GM21447 (cell line): ENCODE measurements at regions not wholly inside any gene's neighbourhood (a gene's known extent, or its start where the extent isn't known, plus 50 kb on each side); places are given as distances from the start of the nearest gene placed in this dataset.

ENCODE experiments used
- ATAC-seq: cut with Tn5 transposase; IDR thresholded peaks from one replicate; pipeline ENCODE4 v1.9.1; 2021; ENCODE audit not compliant: unreplicated experiment

DNA sequence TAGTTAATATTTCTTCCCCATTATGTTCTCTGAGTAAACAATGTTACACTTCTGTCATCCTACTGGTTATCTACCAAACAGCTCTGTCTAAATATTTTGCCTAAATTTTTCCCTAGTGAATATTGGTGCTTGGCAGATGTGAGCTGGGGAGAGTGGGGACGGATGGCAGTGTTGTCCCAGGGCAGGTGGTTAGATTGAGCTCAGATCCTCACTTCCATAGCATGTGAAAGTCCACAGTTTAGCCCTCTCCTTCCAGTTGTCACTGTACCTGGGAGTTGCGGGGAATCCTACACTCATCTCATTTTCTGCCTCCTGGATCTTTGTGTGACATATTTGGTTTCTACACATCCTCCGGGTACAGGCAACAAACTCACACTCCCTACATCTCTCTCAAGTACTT lies 484.9 kb downstream of the EPM2A start:
- ATAC-seq = no peak

GRCh38 chr6:145252737-145253136 lies 482.6 kb downstream of the EPM2A start:
- ATAC-seq = no peak

DNA sequence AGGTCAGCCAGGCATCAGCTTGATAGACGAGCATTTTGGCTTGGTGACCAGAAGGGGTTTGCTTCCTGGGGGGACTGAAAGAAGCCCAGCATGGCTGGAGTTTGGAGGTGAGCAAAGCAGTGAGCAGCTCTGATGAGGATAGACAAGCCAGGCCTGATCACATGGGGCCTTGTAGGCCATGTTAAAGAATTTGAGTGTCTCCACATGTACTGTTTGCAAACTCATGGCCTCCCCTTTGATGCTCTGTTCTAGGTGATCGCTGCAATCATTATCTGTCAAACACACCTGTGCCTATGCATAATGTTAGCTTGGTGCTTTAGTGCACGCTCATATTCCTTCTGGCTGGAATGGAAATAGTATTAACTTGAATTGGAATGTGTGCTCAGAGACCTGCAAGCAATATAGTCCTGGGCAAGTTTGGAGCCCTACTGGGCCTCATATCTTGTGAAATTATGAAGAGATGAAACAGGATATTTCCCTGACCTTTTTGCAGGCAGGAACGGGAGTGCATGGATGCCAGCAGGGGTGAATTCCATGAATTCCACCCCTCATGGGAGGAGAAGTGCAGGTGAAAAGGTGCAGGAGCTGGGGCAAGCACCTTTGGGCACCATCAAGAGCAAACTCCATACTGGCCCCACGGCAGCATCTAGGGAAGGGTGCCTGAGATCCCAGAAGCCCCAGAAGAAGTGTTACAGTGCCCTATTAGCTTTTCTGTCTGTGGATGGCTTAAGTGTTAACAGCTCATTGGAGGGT lies 480.5 kb downstream of the EPM2A start:
- ATAC-seq = no peak

GRCh38 chr6:145257704-145258103 lies 477.6 kb downstream of the EPM2A start:
- ATAC-seq = no peak

- no peak for ATAC-seq
Measured at GRCh38 chr6:145258122-145258521, 477.2 kb downstream of the EPM2A start.

GRCh38 chr6:145260484-145261175 lies 474.7 kb downstream of the EPM2A start:
- no peak for ATAC-seq

GRCh38 chr6:145261758-145262157 lies 473.6 kb downstream of the EPM2A start:
- ATAC-seq = no peak

DNA sequence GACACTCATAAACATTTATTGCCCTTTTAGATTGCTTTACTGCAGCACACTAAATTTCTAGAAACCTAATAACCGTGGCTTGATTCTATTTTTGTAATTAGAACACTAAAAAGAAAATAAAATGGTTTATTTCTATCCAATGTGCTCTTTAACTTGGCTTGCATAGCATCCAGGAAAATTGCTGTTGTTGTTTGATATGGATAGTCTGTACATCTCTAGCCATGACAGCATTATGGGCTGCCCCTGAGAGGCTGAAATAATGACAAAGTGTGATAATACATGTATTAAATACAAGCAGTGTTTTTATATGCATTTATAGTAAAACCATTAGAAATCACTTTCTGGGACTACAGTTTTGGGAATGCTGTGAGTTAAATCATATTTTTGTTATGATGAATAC lies 472.5 kb downstream of the EPM2A start:
- no peak for ATAC-seq

GRCh38 chr6:145263778-145264211 lies 471.5 kb downstream of the EPM2A start:
- ATAC-seq = no peak

GRCh38 chr6:145266432-145267075 lies 468.8 kb downstream of the EPM2A start:
- ATAC-seq = no peak

GRCh38 chr6:145267076-145267867 lies 468.0 kb downstream of the EPM2A start:
- ATAC-seq = no peak

DNA sequence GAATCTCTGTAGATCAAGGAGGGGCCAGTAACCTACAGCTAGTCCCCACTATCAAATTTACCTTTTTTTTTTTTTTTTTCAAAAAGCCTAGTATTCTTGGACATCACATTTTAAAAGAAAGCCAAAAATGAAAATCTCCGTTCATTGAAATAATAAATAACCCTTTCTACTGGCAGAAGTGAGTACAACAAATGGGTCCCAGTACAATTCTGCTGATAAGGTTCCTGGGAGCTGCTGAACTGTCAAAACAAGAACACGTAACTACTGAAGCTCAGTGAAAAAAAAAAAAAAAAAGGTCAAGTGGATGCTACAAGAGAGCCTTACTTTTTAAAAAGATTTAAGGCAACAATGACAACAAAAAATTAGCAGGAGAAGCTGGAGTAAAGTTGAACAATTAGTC lies 464.9 kb downstream of the EPM2A start:
- ATAC-seq = no peak

DNA sequence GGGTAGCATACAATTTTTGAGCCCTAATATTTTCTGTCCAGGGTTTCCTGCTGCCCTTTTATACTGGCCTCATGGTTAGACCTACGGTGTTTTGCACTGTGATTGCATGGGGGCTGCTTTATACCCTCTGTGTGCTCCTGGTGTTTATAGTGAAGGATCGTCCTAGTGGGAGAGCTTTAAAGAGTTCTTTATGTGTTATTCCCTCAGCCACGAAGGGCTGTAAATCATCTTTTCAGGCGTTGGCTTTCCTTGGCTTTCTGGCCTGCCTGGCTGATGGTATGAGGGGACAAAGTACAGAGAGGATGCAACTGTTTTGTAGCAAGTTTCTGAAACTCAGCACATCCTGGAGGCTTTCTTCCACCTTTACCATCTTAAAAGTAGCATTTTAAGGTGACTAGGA lies 464.3 kb downstream of the EPM2A start:
- no peak for ATAC-seq

DNA sequence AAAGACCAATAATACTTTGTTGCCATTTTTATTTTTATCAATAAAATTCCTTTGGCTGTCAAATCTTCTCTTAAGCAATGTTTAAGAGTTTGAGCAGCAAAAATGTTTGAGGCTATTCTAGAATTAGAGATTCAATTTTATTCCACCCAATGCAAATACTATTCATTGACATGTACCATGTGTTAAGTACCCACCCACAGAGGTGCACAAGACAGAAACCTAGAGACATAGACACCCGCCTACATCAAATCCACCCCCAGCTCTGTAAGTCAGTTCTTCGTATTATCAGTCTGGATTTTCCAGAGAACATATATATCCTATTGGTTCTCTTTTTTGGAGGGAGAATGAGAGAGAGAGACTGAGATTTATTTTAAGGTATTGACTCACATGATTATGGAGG lies 463.7 kb downstream of the EPM2A start:
- no peak for ATAC-seq

- no peak for ATAC-seq
Measured at GRCh38 chr6:145272246-145272645, 463.1 kb downstream of the EPM2A start.

DNA sequence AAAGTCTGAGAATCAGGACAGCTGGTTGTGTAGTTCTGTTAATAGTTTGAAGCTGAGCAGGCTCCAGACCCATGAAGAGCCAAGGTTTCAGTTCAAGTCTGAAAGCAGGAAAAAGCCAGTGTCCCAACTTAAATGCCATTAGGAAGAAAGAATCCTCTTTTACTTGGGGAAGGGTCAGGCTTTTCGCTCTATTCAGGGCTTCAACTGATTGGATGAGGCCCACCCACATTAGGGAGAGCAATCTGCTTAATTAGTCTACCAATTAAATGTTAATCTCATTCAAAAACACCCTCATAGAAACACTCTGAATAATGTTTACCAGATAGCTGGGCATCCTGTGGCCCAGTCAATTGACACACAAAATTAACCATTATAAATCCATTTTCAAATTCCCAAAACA lies 462.2 kb downstream of the EPM2A start:
- ATAC-seq = no peak

DNA sequence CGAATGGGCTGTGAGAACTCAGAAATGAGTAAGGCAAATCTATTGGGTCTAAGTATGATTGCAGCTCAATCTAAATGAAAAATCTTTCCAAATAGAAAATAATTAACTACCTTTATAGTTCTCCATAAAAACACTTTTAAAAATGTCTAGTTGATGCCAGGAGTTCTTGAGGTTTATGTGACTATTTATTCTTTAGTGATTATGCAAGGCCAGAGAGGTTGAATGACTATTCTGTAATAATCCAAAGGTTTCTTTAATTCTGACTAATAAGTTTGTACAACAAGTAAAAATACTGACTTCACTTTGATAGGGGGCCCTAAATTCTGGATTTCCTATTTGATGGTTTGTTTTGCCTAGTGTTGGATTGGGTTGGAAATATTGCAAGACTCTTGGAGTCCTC lies 461.2 kb downstream of the EPM2A start:
- ATAC-seq = no peak

- no peak for ATAC-seq
Measured at GRCh38 chr6:145275019-145275418, 460.3 kb downstream of the EPM2A start.

DNA sequence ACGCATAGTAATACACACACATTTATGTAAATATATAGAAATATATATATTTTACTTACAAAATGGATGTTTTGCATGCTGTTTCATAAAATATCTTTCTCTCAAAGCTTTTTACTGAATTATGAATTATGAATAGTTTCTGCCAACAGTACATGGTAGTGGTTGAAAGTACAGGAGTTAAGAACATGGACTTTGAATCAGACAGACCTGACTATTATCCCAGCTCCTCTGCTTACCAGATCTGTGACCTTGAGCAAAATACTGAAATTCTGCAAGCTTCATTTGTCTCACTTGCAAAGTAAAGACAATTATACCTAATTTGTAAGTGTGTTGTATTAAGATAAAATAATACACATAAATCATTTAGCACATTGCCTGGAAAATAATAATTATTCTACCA lies 459.5 kb downstream of the EPM2A start:
- ATAC-seq = no peak

DNA sequence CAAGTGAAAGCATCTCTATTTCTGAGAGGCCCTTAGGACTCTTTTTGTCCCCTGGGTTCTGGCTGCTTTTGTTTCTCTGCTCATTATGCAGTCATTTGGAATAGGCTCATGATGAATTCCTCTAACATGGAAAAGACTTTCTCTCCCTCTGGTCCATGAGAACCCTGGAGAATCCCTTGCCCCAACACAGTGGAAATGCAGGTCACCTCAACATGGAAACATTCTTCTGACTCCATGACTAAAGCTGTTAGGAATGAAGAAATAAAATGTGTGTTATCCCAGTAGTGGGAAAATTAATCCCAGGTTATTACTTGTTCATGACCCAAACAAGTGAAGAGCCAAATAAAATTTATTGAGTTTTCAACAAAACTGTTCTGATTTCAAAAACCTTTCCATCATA lies 458.6 kb downstream of the EPM2A start:
- no peak for ATAC-seq

GRCh38 chr6:145277358-145278086 lies 457.8 kb downstream of the EPM2A start:
- no peak for ATAC-seq
